ENCODE measurements at regions not wholly inside any gene's neighbourhood (a gene's known extent, or its start where the extent isn't known, plus 50 kb on each side); places are given as distances from the start of the nearest gene placed in this dataset.
A peak's percentile ranks its signal among the peaks of the same experiment; 100 is the strongest.

GRCh38 chr3:14335774-14336748 lies 66.3 kb upstream of the SLC6A6 start:
- Histone ChIP-seq H3K27me3 (no peaks in the 10 kb centered on the region), H3K4me1 (peaks cover 10 to 16% (median 11%) of the 10 kb centered on the region in 3 donors), H3K36me3 (no peaks in the 10 kb centered on the region), H3K9me3 (no peaks in the 10 kb centered on the region), H3K4me3 (no peak overlapping the region), H3K27ac (peak overlapping the region in 2 of 4 donors; percentile 9 to 33)
- FAIRE-seq (no peak), DNase-seq (peak; percentile 61 to 85 (median 81)), ATAC-seq (peak; percentile 93 to 95 (median 95))
- 21 to 22% methylated on average over 10 of the region's 10 CpGs for WGBS, 2 donors
- intact Hi-C loops (cut with DNase I) = no loop called here
- no peak for TF ChIP-seq CTCF (IDR thresholded peaks at IDR 0.05)

- Histone ChIP-seq H3K9me3 (no peaks in the 10 kb centered on the region), H3K36me3 (no peaks in the 10 kb centered on the region), H3K27me3 (no peaks in the 10 kb centered on the region), H3K4me3 (no peak overlapping the region), H3K27ac (no peak overlapping the region), H3K4me1 (peaks cover 10 to 16% (median 11%) of the 10 kb centered on the region in 3 donors)
- WGBS, 2 donors = 64 to 75% methylated on average over 17 of the region's 17 CpGs
- FAIRE-seq (no peak), ATAC-seq (no peak), DNase-seq (peak in 1 of 6 donors; percentile 19)
- intact Hi-C loops (cut with DNase I) = no loop called here
- TF ChIP-seq CTCF (IDR thresholded peaks at IDR 0.05) = no peak
Measured at GRCh38 chr3:14336749-14337598, 65.4 kb upstream of the SLC6A6 start.

- DNase-seq (no peak), ATAC-seq (no peak), FAIRE-seq (no peak)
- Histone ChIP-seq H3K4me1 (peaks cover 10 to 16% (median 11%) of the 10 kb centered on the region in 3 donors), H3K9me3 (no peaks in the 10 kb centered on the region), H3K4me3 (no peak overlapping the region), H3K36me3 (no peaks in the 10 kb centered on the region), H3K27ac (no peak overlapping the region), H3K27me3 (no peaks in the 10 kb centered on the region)
- WGBS, 2 donors = 70 to 77% methylated on average over 6 of the region's 6 CpGs
- no peak for TF ChIP-seq CTCF (IDR thresholded peaks at IDR 0.05)
- intact Hi-C loops (cut with DNase I) = no loop called here
Measured at GRCh38 chr3:14337828-14338227, 64.6 kb upstream of the SLC6A6 start.

GRCh38 chr3:14338242-14338641 lies 64.2 kb upstream of the SLC6A6 start:
- TF ChIP-seq CTCF (IDR thresholded peaks at IDR 0.05) = no peak
- Histone ChIP-seq H3K4me1 (peaks cover 10 to 16% (median 11%) of the 10 kb centered on the region in 3 donors), H3K36me3 (no peaks in the 10 kb centered on the region), H3K4me3 (no peak overlapping the region), H3K27ac (no peak overlapping the region), H3K9me3 (no peaks in the 10 kb centered on the region), H3K27me3 (no peaks in the 10 kb centered on the region)
- ATAC-seq = no peak
- 65 to 76% methylated on average over 4 of the region's 4 CpGs for WGBS, 2 donors
- intact Hi-C loops (cut with DNase I) = no loop called here
- no peak for FAIRE-seq
- no peak for DNase-seq

Measured in pancreas (tissue), 10 donors.